HEK293T (cell line): ENCODE measurements at regions not wholly inside any gene's neighbourhood (a gene's known extent, or its start where the extent isn't known, plus 50 kb on each side); places are given as distances from the start of the nearest gene placed in this dataset.

Source experiments
- ARNT ChIP-seq: fragments of 450-650 bp; IDR thresholded peaks from 2 replicates; pipeline ENCODE4 v1.6.1; 2017; ENCODE audit warnings: mild to moderate bottlenecking
- BHLHE40 ChIP-seq: fragments of 450-650 bp; IDR thresholded peaks from 2 replicates; pipeline ENCODE4 v1.6.1; 2016; ENCODE audit warnings: mild to moderate bottlenecking, moderate library complexity, borderline replicate concordance
- CTBP1 ChIP-seq: fragments of 450-650 bp; IDR thresholded peaks from 2 replicates; pipeline ENCODE4 v1.6.1; 2016; ENCODE audit warnings: borderline replicate concordance
- ELF4 ChIP-seq: fragments of 450-650 bp; IDR thresholded peaks from 2 replicates; pipeline ENCODE4 v1.6.1; 2017; ENCODE audit warnings: antibody characterized with exemption
- FOXK2 ChIP-seq: fragments of 450-650 bp; IDR thresholded peaks from 2 replicates; pipeline ENCODE4 v1.6.1; 2016; ENCODE audit warnings: mild to moderate bottlenecking
- FOXM1 ChIP-seq: fragments of 450-650 bp; IDR thresholded peaks from 2 replicates; pipeline ENCODE4 v1.6.1; 2017; ENCODE audit warnings: mild to moderate bottlenecking, borderline replicate concordance
- HDGF ChIP-seq: fragments of 450-650 bp; IDR thresholded peaks from 2 replicates; pipeline ENCODE4 v1.6.1; 2017; ENCODE audit warnings: antibody characterized with exemption, borderline replicate concordance
- LEF1 ChIP-seq: fragments of 450-650 bp; IDR thresholded peaks from 2 replicates; pipeline ENCODE4 v1.6.1; 2017; ENCODE audit warnings: mild to moderate bottlenecking, borderline replicate concordance
- NFRKB ChIP-seq: fragments of 450-650 bp; IDR thresholded peaks from 2 replicates; pipeline ENCODE4 v1.6.1; 2016; ENCODE audit warnings: mild to moderate bottlenecking, moderate library complexity
- SP1 ChIP-seq: fragments of 450-650 bp; IDR thresholded peaks from 2 replicates; pipeline ENCODE4 v1.6.1; 2017
- SUZ12 ChIP-seq: fragments of 450-650 bp; IDR thresholded peaks from 2 replicates; pipeline ENCODE4 v1.6.1; 2016; ENCODE audit warnings: mild to moderate bottlenecking
- TARDBP ChIP-seq: fragments of 450-650 bp; IDR thresholded peaks from 2 replicates; pipeline ENCODE4 v1.6.1; 2016
- TF ChIP-seq, protein P1 (sequence below): fragments of 450-650 bp; IDR thresholded peaks from 2 replicates; pipeline ENCODE4 v1.6.1; 2016

DNA sequence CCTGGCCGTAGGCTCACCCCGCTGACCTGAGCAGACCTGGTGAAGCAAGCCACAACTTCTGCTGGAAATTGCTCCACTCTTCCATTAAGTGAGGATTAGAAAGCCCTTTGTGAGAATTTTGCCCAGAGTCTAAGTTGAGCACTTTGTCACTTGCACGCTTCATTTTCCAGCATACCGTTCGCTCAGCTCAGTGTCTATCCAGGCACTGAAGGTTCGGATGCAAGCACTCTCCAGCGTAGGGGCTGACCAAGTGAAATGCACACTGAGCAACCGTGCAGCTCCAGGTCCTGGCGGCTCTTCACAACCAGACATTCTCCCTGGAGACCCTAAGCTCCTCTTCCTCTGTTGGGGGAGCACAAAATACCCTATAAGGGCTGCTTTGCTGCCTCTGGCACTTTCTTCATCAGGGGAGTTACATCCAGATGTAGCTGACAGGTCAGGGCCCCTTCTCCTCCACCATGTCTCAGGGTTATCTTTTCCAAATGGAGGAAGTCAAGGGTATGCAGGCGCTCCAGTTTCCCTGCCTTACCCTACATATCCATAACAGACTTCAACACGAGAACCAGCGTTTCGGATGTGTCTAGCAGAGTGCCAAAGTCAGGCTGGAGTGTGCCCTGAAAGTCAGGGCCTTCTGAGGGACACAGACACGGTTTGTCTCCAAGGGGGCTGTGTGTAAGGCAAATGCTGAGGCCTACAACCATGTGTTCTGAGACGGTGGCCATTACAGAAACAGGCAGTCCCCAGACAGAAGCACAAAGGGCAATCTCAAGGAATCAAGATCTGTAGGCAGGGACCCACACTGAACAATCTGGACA is 146.7 kb upstream of the AFDN start:
- no peak for TF ChIP-seq LEF1
- no peak for TF ChIP-seq TARDBP
- no peak for TF ChIP-seq SP1
- no peak for TF ChIP-seq HDGF
- TF ChIP-seq FOXK2: no peak
- no peak for TF ChIP-seq FOXM1
- TF ChIP-seq NFRKB: no peak
- TF ChIP-seq SUZ12: no peak
- TF ChIP-seq ELF4: no peak
- TF ChIP-seq ARNT: no peak
- TF ChIP-seq CTBP1: no peak
- TF ChIP-seq BHLHE40: no peak
- TF ChIP-seq, protein P1, sequence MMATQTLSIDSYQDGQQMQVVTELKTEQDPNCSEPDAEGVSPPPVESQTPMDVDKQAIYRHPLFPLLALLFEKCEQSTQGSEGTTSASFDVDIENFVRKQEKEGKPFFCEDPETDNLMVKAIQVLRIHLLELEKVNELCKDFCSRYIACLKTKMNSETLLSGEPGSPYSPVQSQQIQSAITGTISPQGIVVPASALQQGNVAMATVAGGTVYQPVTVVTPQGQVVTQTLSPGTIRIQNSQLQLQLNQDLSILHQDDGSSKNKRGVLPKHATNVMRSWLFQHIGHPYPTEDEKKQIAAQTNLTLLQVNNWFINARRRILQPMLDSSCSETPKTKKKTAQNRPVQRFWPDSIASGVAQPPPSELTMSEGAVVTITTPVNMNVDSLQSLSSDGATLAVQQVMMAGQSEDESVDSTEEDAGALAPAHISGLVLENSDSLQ: no peak
